ENCODE measurements at regions not wholly inside any gene's neighbourhood (a gene's known extent, or its start where the extent isn't known, plus 50 kb on each side); places are given as distances from the start of the nearest gene placed in this dataset.

GRCh38 chr1:4447778-4448420 lies 206.5 kb upstream of the AJAP1 start:
- TF ChIP-seq, protein P1, sequence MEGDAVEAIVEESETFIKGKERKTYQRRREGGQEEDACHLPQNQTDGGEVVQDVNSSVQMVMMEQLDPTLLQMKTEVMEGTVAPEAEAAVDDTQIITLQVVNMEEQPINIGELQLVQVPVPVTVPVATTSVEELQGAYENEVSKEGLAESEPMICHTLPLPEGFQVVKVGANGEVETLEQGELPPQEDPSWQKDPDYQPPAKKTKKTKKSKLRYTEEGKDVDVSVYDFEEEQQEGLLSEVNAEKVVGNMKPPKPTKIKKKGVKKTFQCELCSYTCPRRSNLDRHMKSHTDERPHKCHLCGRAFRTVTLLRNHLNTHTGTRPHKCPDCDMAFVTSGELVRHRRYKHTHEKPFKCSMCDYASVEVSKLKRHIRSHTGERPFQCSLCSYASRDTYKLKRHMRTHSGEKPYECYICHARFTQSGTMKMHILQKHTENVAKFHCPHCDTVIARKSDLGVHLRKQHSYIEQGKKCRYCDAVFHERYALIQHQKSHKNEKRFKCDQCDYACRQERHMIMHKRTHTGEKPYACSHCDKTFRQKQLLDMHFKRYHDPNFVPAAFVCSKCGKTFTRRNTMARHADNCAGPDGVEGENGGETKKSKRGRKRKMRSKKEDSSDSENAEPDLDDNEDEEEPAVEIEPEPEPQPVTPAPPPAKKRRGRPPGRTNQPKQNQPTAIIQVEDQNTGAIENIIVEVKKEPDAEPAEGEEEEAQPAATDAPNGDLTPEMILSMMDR (IDR thresholded peaks at IDR 0.05): no peak
- TF ChIP-seq POLR2AphosphoS5 (IDR thresholded peaks at IDR 0.05; ENCODE audit: low read depth, low read length) (no peak), SIN3A (IDR thresholded peaks at IDR 0.05; ENCODE audit: borderline replicate concordance, insufficient read depth, low read depth, low read length) (no peak), TCF7L2 (IDR thresholded peaks at IDR 0.05; ENCODE audit: low read depth, low read length) (no peak)
- TF ChIP-seq, protein P2, sequence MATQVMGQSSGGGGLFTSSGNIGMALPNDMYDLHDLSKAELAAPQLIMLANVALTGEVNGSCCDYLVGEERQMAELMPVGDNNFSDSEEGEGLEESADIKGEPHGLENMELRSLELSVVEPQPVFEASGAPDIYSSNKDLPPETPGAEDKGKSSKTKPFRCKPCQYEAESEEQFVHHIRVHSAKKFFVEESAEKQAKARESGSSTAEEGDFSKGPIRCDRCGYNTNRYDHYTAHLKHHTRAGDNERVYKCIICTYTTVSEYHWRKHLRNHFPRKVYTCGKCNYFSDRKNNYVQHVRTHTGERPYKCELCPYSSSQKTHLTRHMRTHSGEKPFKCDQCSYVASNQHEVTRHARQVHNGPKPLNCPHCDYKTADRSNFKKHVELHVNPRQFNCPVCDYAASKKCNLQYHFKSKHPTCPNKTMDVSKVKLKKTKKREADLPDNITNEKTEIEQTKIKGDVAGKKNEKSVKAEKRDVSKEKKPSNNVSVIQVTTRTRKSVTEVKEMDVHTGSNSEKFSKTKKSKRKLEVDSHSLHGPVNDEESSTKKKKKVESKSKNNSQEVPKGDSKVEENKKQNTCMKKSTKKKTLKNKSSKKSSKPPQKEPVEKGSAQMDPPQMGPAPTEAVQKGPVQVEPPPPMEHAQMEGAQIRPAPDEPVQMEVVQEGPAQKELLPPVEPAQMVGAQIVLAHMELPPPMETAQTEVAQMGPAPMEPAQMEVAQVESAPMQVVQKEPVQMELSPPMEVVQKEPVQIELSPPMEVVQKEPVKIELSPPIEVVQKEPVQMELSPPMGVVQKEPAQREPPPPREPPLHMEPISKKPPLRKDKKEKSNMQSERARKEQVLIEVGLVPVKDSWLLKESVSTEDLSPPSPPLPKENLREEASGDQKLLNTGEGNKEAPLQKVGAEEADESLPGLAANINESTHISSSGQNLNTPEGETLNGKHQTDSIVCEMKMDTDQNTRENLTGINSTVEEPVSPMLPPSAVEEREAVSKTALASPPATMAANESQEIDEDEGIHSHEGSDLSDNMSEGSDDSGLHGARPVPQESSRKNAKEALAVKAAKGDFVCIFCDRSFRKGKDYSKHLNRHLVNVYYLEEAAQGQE (IDR thresholded peaks at IDR 0.05; ENCODE audit: insufficient read depth in 1 of 2, low read depth in 2 of 2, low read length in 1 of 2): no peak

All from Panc1 (cell line).